H1 (cell line): ENCODE measurements at regions not wholly inside any gene's neighbourhood (a gene's known extent, or its start where the extent isn't known, plus 50 kb on each side); places are given as distances from the start of the nearest gene placed in this dataset.

ENCODE experiments used
- CHD7 ChIP-seq: fragments of 300-600 bp; sonication (generic); IDR thresholded peaks from 2 replicates; pipeline ENCODE4 v1.7.1; 2012; ENCODE audit warnings: low read length, moderate library complexity, mild to moderate bottlenecking, inconsistent platforms; ENCODE audit not compliant: insufficient replicate concordance
- EP300 ChIP-seq, 2 experiments: IDR thresholded peaks; 1 replicate in 1 of 2; 2 replicates in 1 of 2; pipeline ENCODE4 v1.6.1; 2011 to 2012; ENCODE audit warnings: low read depth in 2 of 2, low read length in 2 of 2, mild to moderate bottlenecking in 2 of 2, borderline replicate concordance in 1 of 2, inconsistent platforms in 1 of 2, moderate library complexity in 1 of 2
- EZH2 ChIP-seq: fragments of 200-600 bp; sonication (generic); IDR thresholded peaks from 2 replicates; pipeline ENCODE4 v1.7.1; 2012; ENCODE audit warnings: low read depth, mild to moderate bottlenecking, moderate library complexity, low read length, inconsistent platforms; ENCODE audit not compliant: severe bottlenecking
- JUND ChIP-seq: IDR thresholded peaks from 2 replicates; pipeline ENCODE4 v1.6.1; 2011; ENCODE audit warnings: mild to moderate bottlenecking, improper control_type of control experiment, low read length
- POLR2A ChIP-seq, 2 experiments: IDR thresholded peaks; 1 replicate in 1 of 2; 2 replicates in 1 of 2; pipeline ENCODE4 v1.6.1; 2011; ENCODE audit warnings: low read depth in 2 of 2, low read length in 2 of 2, mild to moderate bottlenecking in 2 of 2; ENCODE audit errors: control extremely low read depth in 1 of 2
- POLR2AphosphoS5 ChIP-seq: IDR thresholded peaks from 2 replicates; pipeline ENCODE4 v1.6.1; 2011; ENCODE audit warnings: low read depth, low read length
- RAD21 ChIP-seq, 2 experiments: IDR thresholded peaks in 1 of 2; conservative IDR thresholded peaks in 1 of 2; 2 replicates each; pipeline ENCODE4 v1.6.1; 2011; ENCODE audit warnings: low read depth in 2 of 2, low read length in 2 of 2, improper control_type of control experiment in 1 of 2, inconsistent platforms in 1 of 2, mild to moderate bottlenecking in 1 of 2, moderate library complexity in 1 of 2
- RXRA ChIP-seq: IDR thresholded peaks from 2 replicates; pipeline ENCODE4 v1.6.1; 2011; ENCODE audit warnings: low read depth, mild to moderate bottlenecking, low read length, moderate library complexity; ENCODE audit not compliant: insufficient read depth
- SIN3A ChIP-seq, 2 experiments: IDR thresholded peaks in 1 of 2; conservative IDR thresholded peaks in 1 of 2; 2 replicates each; pipeline ENCODE4 v1.6.1; 2011 to 2012; ENCODE audit warnings: low read length in 2 of 2, improper control_type of control experiment in 1 of 2, low read depth in 1 of 2, mild to moderate bottlenecking in 1 of 2
- TAF1 ChIP-seq: IDR thresholded peaks from 2 replicates; pipeline ENCODE4 v1.6.1; 2011; ENCODE audit warnings: mild to moderate bottlenecking, low read depth, low read length
- TBP ChIP-seq: IDR thresholded peaks from 2 replicates; pipeline ENCODE4 v1.6.1; 2011; ENCODE audit warnings: low read depth, low read length, improper control_type of control experiment
- YY1 ChIP-seq: IDR thresholded peaks from 2 replicates; pipeline ENCODE4 v1.6.1; 2011; ENCODE audit warnings: low read depth, mild to moderate bottlenecking, low read length
- TF ChIP-seq, protein P1 (sequence below), 3 experiments: IDR thresholded peaks; 1 replicate in 2 of 3; 2 replicates in 1 of 3; pipeline versions ENCODE4 v1.5.1 to v1.6.1; 2011; ENCODE audit warnings: low read length in 3 of 3, mild to moderate bottlenecking in 3 of 3, inconsistent platforms in 2 of 3, low read depth in 1 of 3, moderate library complexity in 1 of 3; ENCODE audit not compliant: insufficient read depth in 1 of 3; ENCODE audit errors: control extremely low read depth in 1 of 3
- TF ChIP-seq, protein P2 (sequence below): IDR thresholded peaks from 2 replicates; pipeline ENCODE4 v1.6.1; 2012; ENCODE audit warnings: inconsistent platforms

GRCh38 chr14:34119107-34119858 lies 168.4 kb upstream of the EGLN3 start:
- TF ChIP-seq EZH2: no peak
- no peak for TF ChIP-seq POLR2AphosphoS5
- TF ChIP-seq POLR2A (IDR thresholded peaks at IDR 0.05; ENCODE audit: control extremely low read depth in 1 of 2, low read depth in 2 of 2, low read length in 2 of 2): no peak
- TF ChIP-seq, protein P1, sequence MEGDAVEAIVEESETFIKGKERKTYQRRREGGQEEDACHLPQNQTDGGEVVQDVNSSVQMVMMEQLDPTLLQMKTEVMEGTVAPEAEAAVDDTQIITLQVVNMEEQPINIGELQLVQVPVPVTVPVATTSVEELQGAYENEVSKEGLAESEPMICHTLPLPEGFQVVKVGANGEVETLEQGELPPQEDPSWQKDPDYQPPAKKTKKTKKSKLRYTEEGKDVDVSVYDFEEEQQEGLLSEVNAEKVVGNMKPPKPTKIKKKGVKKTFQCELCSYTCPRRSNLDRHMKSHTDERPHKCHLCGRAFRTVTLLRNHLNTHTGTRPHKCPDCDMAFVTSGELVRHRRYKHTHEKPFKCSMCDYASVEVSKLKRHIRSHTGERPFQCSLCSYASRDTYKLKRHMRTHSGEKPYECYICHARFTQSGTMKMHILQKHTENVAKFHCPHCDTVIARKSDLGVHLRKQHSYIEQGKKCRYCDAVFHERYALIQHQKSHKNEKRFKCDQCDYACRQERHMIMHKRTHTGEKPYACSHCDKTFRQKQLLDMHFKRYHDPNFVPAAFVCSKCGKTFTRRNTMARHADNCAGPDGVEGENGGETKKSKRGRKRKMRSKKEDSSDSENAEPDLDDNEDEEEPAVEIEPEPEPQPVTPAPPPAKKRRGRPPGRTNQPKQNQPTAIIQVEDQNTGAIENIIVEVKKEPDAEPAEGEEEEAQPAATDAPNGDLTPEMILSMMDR (IDR thresholded peaks at IDR 0.05; ENCODE audit: control extremely low read depth in 1 of 3, insufficient read depth in 1 of 3, low read depth in 1 of 3, low read length in 3 of 3): no peak
- TF ChIP-seq TBP: no peak
- no peak for TF ChIP-seq TAF1
- TF ChIP-seq SIN3A (conservative IDR thresholded peaks at IDR 0.05 in 1 of 2, IDR thresholded peaks at IDR 0.05 in 1 of 2; ENCODE audit: low read depth in 1 of 2, low read length in 2 of 2): no peak
- no peak for TF ChIP-seq JUND
- TF ChIP-seq CHD7: no peak
- no peak for TF ChIP-seq RXRA
- TF ChIP-seq, protein P2, sequence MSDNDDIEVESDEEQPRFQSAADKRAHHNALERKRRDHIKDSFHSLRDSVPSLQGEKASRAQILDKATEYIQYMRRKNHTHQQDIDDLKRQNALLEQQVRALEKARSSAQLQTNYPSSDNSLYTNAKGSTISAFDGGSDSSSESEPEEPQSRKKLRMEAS: no peak
- no peak for TF ChIP-seq EP300 (IDR thresholded peaks at IDR 0.05; ENCODE audit: borderline replicate concordance in 1 of 2, low read depth in 2 of 2, low read length in 2 of 2)
- TF ChIP-seq RAD21 (IDR thresholded peaks at IDR 0.05 in 1 of 2, conservative IDR thresholded peaks at IDR 0.05 in 1 of 2; ENCODE audit: low read depth in 2 of 2, low read length in 2 of 2): no peak
- TF ChIP-seq YY1: no peak
